ENCODE measurements at regions not wholly inside any gene's neighbourhood (a gene's known extent, or its start where the extent isn't known, plus 50 kb on each side); places are given as distances from the start of the nearest gene placed in this dataset.

DNA sequence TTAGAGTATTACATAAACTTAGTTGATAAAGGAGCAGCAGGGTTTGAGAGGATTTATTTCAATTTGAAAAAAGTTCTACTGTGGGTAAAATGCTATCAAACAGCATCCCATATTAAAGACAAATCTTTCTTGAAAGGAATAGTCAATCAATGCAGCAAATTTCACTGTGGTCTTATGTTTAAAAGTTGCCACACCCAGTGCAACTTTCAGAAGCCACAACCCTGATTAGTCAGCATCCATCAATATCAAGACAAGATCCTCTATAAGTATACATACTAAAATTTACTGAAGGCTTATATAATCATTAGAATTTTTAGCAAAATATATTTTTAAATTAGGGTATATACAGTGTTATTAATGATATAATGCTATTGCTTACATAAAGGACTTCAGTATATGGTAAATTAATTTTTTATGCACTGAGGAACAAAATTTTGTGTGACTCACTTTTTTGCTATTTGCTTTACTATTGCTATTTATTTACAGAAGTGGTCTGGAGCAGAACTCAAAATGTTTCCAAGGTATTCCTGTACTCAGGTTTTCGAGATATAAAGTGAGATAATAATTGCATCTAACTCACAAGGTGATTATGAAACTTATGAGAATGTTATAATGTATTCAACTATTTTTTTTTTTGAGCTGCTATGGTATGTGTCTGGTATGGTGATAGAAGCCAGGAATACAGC, 1127.6 kb downstream of the ADGRL3 start:
- Histone ChIP-seq H3K27ac (ENCODE audit: low read depth, low read length) (no peak overlapping the region), H3K4me3 (ENCODE audit: low read depth, low read length) (no peak overlapping the region), H3K36me3 (ENCODE audit: control insufficient read depth, insufficient read depth, low read length) (no peaks in the 10 kb centered on the region), H3K9ac (ENCODE audit: low read length) (no peak overlapping the region), H3K4me1 (ENCODE audit: control insufficient read depth, insufficient read depth, low read length) (no peaks in the 10 kb centered on the region), H3K9me3 (ENCODE audit: control insufficient read depth, insufficient read depth, low read depth, low read length) (no peaks in the 10 kb centered on the region; the same call in 1 of the 2 replicates), H3K27me3 (ENCODE audit: control insufficient read depth, insufficient read depth, low read length) (no peaks in the 10 kb centered on the region)

DNA sequence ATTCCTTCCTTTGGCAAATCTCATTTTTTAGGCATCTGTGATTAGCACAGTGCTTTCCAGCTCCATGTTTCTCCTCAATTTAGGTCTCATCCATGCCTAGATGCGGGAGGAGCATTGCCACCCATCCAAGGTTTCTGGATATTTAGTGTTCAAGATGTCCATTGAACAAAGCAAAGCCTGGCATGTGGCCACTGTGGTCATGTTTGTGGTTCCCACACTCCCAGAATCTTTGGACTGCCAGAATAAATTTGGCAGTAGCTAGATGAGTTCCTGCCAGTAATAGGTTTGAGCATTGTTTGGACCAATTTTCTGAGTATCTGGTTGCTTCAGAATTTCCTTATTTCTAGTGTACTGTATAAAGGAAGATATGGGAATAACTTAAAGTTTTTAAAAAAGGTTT, 1124.1 kb downstream of the ADGRL3 start:
- H3K9ac ChIP-seq (ENCODE audit: low read length) = no peak overlapping the region
- H3K4me3 ChIP-seq (ENCODE audit: low read depth, low read length) = no peak overlapping the region
- H3K27me3 ChIP-seq (ENCODE audit: control insufficient read depth, insufficient read depth, low read length) = no peaks in the 10 kb centered on the region
- no peak overlapping the region for H3K27ac ChIP-seq (ENCODE audit: low read depth, low read length)
- no peaks in the 10 kb centered on the region for H3K4me1 ChIP-seq (ENCODE audit: control insufficient read depth, insufficient read depth, low read length)
- H3K9me3 ChIP-seq (ENCODE audit: control insufficient read depth, insufficient read depth, low read depth, low read length) = no peaks in the 10 kb centered on the region; the same call in 1 of the 2 replicates
- no peaks in the 10 kb centered on the region for H3K36me3 ChIP-seq (ENCODE audit: control insufficient read depth, insufficient read depth, low read length)

DNA sequence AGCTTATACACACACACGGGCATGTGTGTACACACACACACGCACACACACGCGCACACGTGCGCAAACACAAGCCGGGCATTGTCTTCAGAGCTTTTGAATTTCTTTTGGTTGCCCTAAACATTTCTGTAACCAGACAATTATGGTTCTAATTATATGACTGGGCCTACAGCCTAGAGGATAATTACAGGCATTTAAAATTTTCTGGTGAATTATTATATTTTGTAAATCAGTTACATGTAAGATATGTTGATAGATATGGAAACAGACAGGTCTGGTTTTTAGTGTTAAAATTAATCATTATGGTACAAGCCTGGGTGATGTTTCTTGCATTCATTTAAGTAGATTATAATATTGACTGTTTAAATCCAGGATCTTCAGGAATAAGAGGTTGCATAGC, 1120.5 kb downstream of the ADGRL3 start:
- Histone ChIP-seq H3K9me3 (ENCODE audit: control insufficient read depth, insufficient read depth, low read depth, low read length) (no peaks in the 10 kb centered on the region), H3K27me3 (ENCODE audit: control insufficient read depth, insufficient read depth, low read length) (no peaks in the 10 kb centered on the region), H3K36me3 (ENCODE audit: control insufficient read depth, insufficient read depth, low read length) (no peaks in the 10 kb centered on the region), H3K4me1 (ENCODE audit: control insufficient read depth, insufficient read depth, low read length) (no peaks in the 10 kb centered on the region), H3K27ac (ENCODE audit: low read depth, low read length) (no peak overlapping the region), H3K9ac (ENCODE audit: low read length) (no peak overlapping the region), H3K4me3 (ENCODE audit: low read depth, low read length) (no peak overlapping the region)

DNA sequence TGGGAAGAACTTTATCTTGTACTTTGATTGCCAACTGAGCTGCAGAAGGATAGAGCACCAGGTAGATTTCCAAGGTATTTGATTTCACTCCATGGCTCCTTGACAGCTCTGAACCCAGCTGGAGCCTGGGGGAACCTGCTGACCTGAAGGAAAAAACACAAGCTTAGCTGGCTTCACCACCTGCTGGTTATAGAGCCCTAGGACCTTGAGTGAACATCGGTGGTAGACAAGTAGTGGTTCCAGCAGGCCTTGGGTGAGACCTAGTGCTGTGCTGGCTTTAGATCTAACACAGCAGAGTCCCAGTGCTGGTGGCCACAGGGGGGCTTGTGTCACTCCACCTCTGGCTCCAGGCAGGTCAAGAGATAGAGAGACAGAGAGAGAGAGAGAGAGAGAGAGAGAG, 1102.6 kb downstream of the ADGRL3 start:
- Histone ChIP-seq H3K27me3 (ENCODE audit: control insufficient read depth, insufficient read depth, low read length) (no peaks in the 10 kb centered on the region), H3K9me3 (ENCODE audit: control insufficient read depth, insufficient read depth, low read depth, low read length) (peaks cover 11% of the 10 kb centered on the region; the same call in 1 of the 2 replicates), H3K4me3 (ENCODE audit: low read depth, low read length) (no peak overlapping the region), H3K36me3 (ENCODE audit: control insufficient read depth, insufficient read depth, low read length) (no peaks in the 10 kb centered on the region), H3K4me1 (ENCODE audit: control insufficient read depth, insufficient read depth, low read length) (peaks cover 3% of the 10 kb centered on the region), H3K9ac (ENCODE audit: low read length) (no peak overlapping the region), H3K27ac (ENCODE audit: low read depth, low read length) (no peak overlapping the region)

DNA sequence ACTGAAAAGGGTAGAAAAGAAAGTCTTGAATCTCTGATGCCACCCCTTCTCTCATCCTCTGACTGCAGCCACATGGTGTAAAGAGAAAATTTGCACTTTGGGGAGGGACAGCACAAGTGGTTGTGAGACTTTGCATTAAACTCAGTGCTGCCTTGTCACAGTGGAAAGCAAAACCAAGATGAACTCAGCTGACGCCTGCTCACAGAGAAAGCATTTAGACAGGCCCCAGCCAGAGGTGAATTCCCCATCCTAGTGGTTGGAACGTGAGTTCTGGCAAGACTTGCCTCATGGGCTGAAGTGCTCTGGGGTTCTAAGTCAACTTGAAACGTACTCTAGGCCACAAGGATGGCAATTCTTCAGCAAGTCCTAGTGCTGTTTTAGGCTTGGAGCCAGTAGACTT, 1101.4 kb downstream of the ADGRL3 start:
- Histone ChIP-seq H3K4me1 (ENCODE audit: control insufficient read depth, insufficient read depth, low read length) (peaks cover 3% of the 10 kb centered on the region), H3K9me3 (ENCODE audit: control insufficient read depth, insufficient read depth, low read depth, low read length) (0 out of 2 replicates have a peak, but pooled peaks cover 4% of the 10 kb centered on the region), H3K9ac (ENCODE audit: low read length) (no peak overlapping the region), H3K27ac (ENCODE audit: low read depth, low read length) (no peak overlapping the region), H3K4me3 (ENCODE audit: low read depth, low read length) (no peak overlapping the region), H3K27me3 (ENCODE audit: control insufficient read depth, insufficient read depth, low read length) (no peaks in the 10 kb centered on the region), H3K36me3 (ENCODE audit: control insufficient read depth, insufficient read depth, low read length) (no peaks in the 10 kb centered on the region)

DNA sequence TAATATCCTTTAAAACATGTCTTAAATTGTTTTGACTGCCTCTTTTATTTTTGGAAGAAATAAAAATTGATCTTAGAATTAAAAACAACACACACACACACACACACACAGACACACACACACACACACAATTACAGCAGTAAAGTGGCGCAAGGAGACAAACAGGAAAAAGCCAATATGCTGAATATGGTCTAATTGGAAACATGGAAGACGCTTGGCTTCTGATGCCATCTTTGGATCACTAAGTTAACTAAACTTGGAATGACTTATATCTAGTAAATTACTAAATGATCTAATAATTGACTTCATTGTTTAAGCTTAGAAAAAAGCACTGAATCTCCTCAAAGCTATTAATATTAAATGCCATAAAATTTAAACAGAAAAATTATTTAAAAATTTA, 1093.4 kb downstream of the ADGRL3 start:
- no peak overlapping the region for H3K9ac ChIP-seq (ENCODE audit: low read length)
- no peak overlapping the region for H3K4me3 ChIP-seq (ENCODE audit: low read depth, low read length)
- no peaks in the 10 kb centered on the region for H3K36me3 ChIP-seq (ENCODE audit: control insufficient read depth, insufficient read depth, low read length)
- 0 out of 2 replicates have a peak, but pooled peaks cover 3% of the 10 kb centered on the region for H3K9me3 ChIP-seq (ENCODE audit: control insufficient read depth, insufficient read depth, low read depth, low read length)
- no peaks in the 10 kb centered on the region for H3K27me3 ChIP-seq (ENCODE audit: control insufficient read depth, insufficient read depth, low read length)
- no peak overlapping the region for H3K27ac ChIP-seq (ENCODE audit: low read depth, low read length)
- H3K4me1 ChIP-seq (ENCODE audit: control insufficient read depth, insufficient read depth, low read length) = no peaks in the 10 kb centered on the region

DNA sequence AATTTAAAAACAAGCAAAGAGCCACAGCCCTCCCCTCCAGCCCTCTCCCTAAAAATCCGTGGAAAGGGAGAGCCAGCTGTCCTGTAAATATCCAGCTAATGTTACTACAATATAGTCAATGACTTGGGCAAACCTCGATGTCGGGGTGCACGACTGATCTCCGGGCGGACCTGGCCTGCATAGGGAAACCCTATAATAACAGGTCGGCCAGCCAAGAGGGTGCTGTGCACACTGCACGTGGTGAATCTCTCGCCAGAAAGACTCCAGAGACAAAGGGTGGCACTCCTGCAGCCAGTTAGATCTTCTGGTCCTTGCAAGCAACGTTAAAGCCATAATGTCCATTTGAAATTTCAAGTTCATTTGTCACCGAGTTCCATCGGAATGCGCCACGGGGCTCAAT, 1092.8 kb downstream of the ADGRL3 start:
- no peaks in the 10 kb centered on the region for H3K36me3 ChIP-seq (ENCODE audit: control insufficient read depth, insufficient read depth, low read length)
- no peak overlapping the region for H3K27ac ChIP-seq (ENCODE audit: low read depth, low read length)
- H3K9ac ChIP-seq (ENCODE audit: low read length) = no peak overlapping the region
- H3K4me3 ChIP-seq (ENCODE audit: low read depth, low read length) = no peak overlapping the region
- 0 out of 2 replicates have a peak, but pooled peaks cover 3% of the 10 kb centered on the region for H3K9me3 ChIP-seq (ENCODE audit: control insufficient read depth, insufficient read depth, low read depth, low read length)
- no peaks in the 10 kb centered on the region for H3K4me1 ChIP-seq (ENCODE audit: control insufficient read depth, insufficient read depth, low read length)
- no peaks in the 10 kb centered on the region for H3K27me3 ChIP-seq (ENCODE audit: control insufficient read depth, insufficient read depth, low read length)

DNA sequence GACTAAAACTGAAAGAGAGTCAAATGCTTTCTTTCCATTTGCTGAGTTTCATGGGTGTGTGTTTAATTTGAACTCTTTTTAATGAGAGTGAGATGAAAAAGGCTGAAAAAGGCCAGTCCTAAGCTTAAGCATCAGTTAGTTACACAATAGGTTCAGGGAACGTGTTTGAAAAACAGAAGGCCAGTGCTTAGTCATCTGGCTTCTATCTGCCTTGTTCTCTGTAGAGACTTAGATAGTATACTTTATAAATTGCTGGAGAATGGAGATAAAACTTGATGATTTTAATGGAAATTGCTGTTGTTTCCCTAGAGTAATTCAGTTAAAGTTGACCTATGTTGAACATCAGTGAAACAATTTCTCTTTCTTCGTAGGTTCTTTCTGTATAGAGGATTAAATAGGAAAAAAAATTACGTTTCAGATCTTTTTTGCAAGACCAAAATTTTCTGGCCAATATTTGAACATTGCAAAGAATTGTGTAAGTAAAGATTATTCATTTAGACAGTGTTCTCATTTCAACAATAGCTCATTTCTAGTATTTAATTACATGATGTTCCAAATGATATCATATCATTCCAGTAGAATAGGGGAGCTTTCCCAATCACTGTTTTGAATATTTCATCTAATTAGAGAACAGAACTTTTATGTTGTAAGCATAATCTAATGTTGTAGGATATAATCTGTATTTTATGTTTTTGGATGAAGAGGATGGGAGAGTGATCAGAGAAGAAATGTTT, 1088.8 kb downstream of the ADGRL3 start:
- Histone ChIP-seq H3K4me3 (ENCODE audit: low read depth, low read length) (no peak overlapping the region), H3K36me3 (ENCODE audit: control insufficient read depth, insufficient read depth, low read length) (no peaks in the 10 kb centered on the region), H3K4me1 (ENCODE audit: control insufficient read depth, insufficient read depth, low read length) (no peaks in the 10 kb centered on the region), H3K27ac (ENCODE audit: low read depth, low read length) (no peak overlapping the region), H3K27me3 (ENCODE audit: control insufficient read depth, insufficient read depth, low read length) (no peaks in the 10 kb centered on the region), H3K9ac (ENCODE audit: low read length) (no peak overlapping the region), H3K9me3 (ENCODE audit: control insufficient read depth, insufficient read depth, low read depth, low read length) (no peaks in the 10 kb centered on the region)

DNA sequence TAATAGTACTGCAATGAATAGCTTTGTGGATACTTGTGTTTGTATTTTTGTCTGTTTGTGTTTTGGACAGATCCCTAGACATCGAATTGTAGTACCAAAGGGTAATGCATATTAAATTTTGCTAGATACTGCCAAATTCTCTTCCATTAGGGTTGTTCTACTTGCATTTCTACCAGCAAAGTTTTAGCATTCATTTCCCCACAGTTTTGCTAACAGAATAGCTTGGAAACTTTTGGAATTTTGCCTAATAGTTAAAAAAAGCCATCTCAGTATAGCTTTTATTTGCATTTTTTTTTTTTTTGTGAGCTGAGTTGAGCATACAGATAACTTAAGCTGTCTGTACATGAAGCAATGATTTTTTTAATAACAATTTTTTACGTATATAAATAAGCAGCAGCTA, 1084.9 kb downstream of the ADGRL3 start:
- Histone ChIP-seq H3K9me3 (ENCODE audit: control insufficient read depth, insufficient read depth, low read depth, low read length) (no peaks in the 10 kb centered on the region), H3K4me3 (ENCODE audit: low read depth, low read length) (no peak overlapping the region), H3K4me1 (ENCODE audit: control insufficient read depth, insufficient read depth, low read length) (no peaks in the 10 kb centered on the region), H3K36me3 (ENCODE audit: control insufficient read depth, insufficient read depth, low read length) (no peaks in the 10 kb centered on the region), H3K9ac (ENCODE audit: low read length) (no peak overlapping the region), H3K27me3 (ENCODE audit: control insufficient read depth, insufficient read depth, low read length) (no peaks in the 10 kb centered on the region), H3K27ac (ENCODE audit: low read depth, low read length) (no peak overlapping the region)

DNA sequence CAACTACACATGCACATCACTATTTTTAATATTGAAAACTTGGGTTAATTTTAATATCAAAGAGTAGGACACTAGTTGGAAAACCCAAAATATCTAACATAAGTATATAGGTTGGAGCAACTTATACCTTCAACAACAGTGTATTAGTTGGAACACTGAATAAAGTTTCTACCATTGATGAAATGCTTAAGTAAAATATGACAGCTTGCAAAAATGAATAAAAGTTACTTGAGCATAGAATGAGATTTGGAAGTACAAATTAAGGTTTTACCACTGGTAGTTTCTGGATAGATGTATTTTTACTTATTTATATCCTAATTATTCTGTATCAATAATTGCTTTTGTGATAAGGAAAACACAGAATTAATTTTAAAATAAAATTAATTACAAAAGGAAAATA, 1079.6 kb downstream of the ADGRL3 start:
- H3K36me3 ChIP-seq (ENCODE audit: control insufficient read depth, insufficient read depth, low read length) = no peaks in the 10 kb centered on the region
- H3K27me3 ChIP-seq (ENCODE audit: control insufficient read depth, insufficient read depth, low read length) = no peaks in the 10 kb centered on the region
- no peaks in the 10 kb centered on the region for H3K4me1 ChIP-seq (ENCODE audit: control insufficient read depth, insufficient read depth, low read length)
- no peak overlapping the region for H3K4me3 ChIP-seq (ENCODE audit: low read depth, low read length)
- no peak overlapping the region for H3K9ac ChIP-seq (ENCODE audit: low read length)
- no peaks in the 10 kb centered on the region for H3K9me3 ChIP-seq (ENCODE audit: control insufficient read depth, insufficient read depth, low read depth, low read length)
- H3K27ac ChIP-seq (ENCODE audit: low read depth, low read length) = no peak overlapping the region

DNA sequence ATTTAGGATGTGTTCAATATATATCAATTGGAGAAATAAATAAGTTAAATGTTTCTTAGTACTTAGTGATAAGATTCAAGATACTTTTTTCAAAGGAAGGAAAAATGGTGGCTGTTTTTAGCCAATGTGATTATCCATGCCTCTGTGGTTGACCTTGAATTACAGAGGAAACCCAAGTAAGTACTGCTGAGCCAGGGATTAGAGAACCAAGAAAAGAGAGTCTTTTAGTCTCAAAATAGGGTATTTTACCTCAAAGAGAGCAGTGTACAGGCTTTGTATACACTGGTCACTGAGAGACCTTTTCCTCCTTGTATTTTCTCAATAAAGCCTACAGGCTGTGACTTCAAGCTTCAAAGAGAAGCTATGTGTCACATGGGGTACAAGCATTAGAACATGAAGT, 1075.3 kb downstream of the ADGRL3 start:
- no peak overlapping the region for H3K4me3 ChIP-seq (ENCODE audit: low read depth, low read length)
- no peak overlapping the region for H3K9ac ChIP-seq (ENCODE audit: low read length)
- no peaks in the 10 kb centered on the region for H3K4me1 ChIP-seq (ENCODE audit: control insufficient read depth, insufficient read depth, low read length)
- H3K9me3 ChIP-seq (ENCODE audit: control insufficient read depth, insufficient read depth, low read depth, low read length) = no peaks in the 10 kb centered on the region
- H3K27ac ChIP-seq (ENCODE audit: low read depth, low read length) = no peak overlapping the region
- H3K36me3 ChIP-seq (ENCODE audit: control insufficient read depth, insufficient read depth, low read length) = no peaks in the 10 kb centered on the region
- H3K27me3 ChIP-seq (ENCODE audit: control insufficient read depth, insufficient read depth, low read length) = no peaks in the 10 kb centered on the region

All from HUES6 (cell line).